Prostate gland (tissue), 2 donors: ENCODE measurements at regions not wholly inside any gene's neighbourhood (a gene's known extent, or its start where the extent isn't known, plus 50 kb on each side); places are given as distances from the start of the nearest gene placed in this dataset.

Source experiments
- DNase-seq: peaks from one replicate; pipeline ENCODE4 v3.0.0-alpha.2; 2019; ENCODE audit warnings: low spot score
- H3K27ac ChIP-seq, 2 donors: fragments of 200-600 bp; sonication (generic); 2 replicates each; pipeline ENCODE4 v1.5.1; 2017 to 2019
- H3K27me3 ChIP-seq: fragments of 200-600 bp; sonication (generic); replicated peaks from 2 replicates; pipeline ENCODE4 v1.5.1; 2019; ENCODE audit not compliant: insufficient read depth
- H3K36me3 ChIP-seq, 2 donors: fragments of 200-600 bp; sonication (generic); 1 replicate in 1 of 2; 2 replicates in 1 of 2; pipeline versions ENCODE4 v1.5.1 to v1.8.1; 2017 to 2019
- H3K4me1 ChIP-seq: fragments of 200-600 bp; sonication (generic); replicated peaks from 2 replicates; pipeline ENCODE4 v1.5.1; 2019
- H3K4me3 ChIP-seq, 2 donors: fragments of 200-600 bp; sonication (generic); 2 replicates each; pipeline ENCODE4 v1.5.1; 2017 to 2019
- H3K9me3 ChIP-seq: fragments of 200-600 bp; sonication (generic); 2 replicates; pipeline ENCODE4 v1.5.1; 2017
- POLR2A ChIP-seq: fragments of 450-650 bp; IDR thresholded peaks from one replicate; pipeline ENCODE4 v1.6.1; 2016; ENCODE audit warnings: antibody characterized with exemption, mild to moderate bottlenecking
- POLR2AphosphoS5 ChIP-seq: sonication (generic); formaldehyde crosslinking; IDR thresholded peaks from one replicate; pipeline ENCODE4 v1.6.1; 2017; ENCODE audit warnings: antibody characterized with exemption
- WGBS: methylation state at CpG from one replicate; pipeline ENCODE4 v1.1.5; 2018; 5-methylcytosine and 5-hydroxymethylcytosine counted together
- intact Hi-C: fragments of 100-400 bp; cut with DNase I; formaldehyde crosslinking; loops from one replicate; pipeline ENCODE4 v1.14.2; 2022
- TF ChIP-seq, protein P1 (sequence below), 4 experiments: fragments of 200-600 bp in 2 of 4; fragments of 450-650 bp in 2 of 4; sonication (generic) in 2 of 4; IDR thresholded peaks; 1 replicate in 3 of 4; 2 replicates in 1 of 4; pipeline ENCODE4 v1.5.1; 2016 to 2019; ENCODE audit warnings: antibody characterized with exemption in 4 of 4, mild to moderate bottlenecking in 2 of 4, moderate library complexity in 2 of 4

DNA sequence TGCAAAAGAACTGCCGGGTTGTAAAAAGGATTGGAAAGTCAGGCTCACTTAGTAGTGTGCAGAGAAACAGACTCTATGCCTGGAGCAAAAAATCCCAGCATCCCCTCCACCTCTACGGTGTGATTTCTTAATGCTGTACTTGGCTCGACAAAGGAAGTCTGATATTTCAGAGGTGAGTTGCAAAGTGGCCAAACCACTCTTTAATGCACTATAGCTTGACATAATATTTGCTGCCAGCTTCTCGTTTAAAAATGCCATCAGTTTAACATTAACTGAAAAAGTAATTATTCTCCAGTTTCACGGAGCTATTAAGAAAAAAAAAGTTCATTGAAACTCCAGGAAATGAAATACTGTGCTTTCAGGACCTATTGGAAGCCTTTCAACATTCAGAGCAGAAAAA lies 448.3 kb upstream of the ZFP42 start:
- peak; percentile 8 for DNase-seq
- no peaks in the 10 kb centered on the region for H3K4me1 ChIP-seq
- no peaks in the 10 kb centered on the region for H3K27me3 ChIP-seq
- H3K36me3 ChIP-seq: no peaks in the 10 kb centered on the region
- intact Hi-C loops: no loop called here
- no peak overlapping the region for H3K4me3 ChIP-seq
- TF ChIP-seq, protein P1, sequence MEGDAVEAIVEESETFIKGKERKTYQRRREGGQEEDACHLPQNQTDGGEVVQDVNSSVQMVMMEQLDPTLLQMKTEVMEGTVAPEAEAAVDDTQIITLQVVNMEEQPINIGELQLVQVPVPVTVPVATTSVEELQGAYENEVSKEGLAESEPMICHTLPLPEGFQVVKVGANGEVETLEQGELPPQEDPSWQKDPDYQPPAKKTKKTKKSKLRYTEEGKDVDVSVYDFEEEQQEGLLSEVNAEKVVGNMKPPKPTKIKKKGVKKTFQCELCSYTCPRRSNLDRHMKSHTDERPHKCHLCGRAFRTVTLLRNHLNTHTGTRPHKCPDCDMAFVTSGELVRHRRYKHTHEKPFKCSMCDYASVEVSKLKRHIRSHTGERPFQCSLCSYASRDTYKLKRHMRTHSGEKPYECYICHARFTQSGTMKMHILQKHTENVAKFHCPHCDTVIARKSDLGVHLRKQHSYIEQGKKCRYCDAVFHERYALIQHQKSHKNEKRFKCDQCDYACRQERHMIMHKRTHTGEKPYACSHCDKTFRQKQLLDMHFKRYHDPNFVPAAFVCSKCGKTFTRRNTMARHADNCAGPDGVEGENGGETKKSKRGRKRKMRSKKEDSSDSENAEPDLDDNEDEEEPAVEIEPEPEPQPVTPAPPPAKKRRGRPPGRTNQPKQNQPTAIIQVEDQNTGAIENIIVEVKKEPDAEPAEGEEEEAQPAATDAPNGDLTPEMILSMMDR (IDR thresholded peaks at IDR 0.05): no peak
- TF ChIP-seq POLR2AphosphoS5 (no peak), POLR2A (no peak)
- H3K27ac ChIP-seq: no peak overlapping the region
- WGBS: 14% methylated on average over 5 of the region's 5 CpGs
- no peaks in the 10 kb centered on the region for H3K9me3 ChIP-seq

- no peaks in the 10 kb centered on the region for H3K36me3 ChIP-seq
- H3K4me3 ChIP-seq: no peak overlapping the region
- no peak for DNase-seq
- WGBS: 83% methylated on average over 5 of the region's 5 CpGs
- intact Hi-C loops: no loop called here
- no peaks in the 10 kb centered on the region for H3K4me1 ChIP-seq
- no peak for TF ChIP-seq POLR2AphosphoS5
- TF ChIP-seq POLR2A: no peak
- TF ChIP-seq, protein P1 (IDR thresholded peaks at IDR 0.05): no peak
- H3K9me3 ChIP-seq: no peaks in the 10 kb centered on the region
- H3K27me3 ChIP-seq: no peaks in the 10 kb centered on the region
- no peak overlapping the region for H3K27ac ChIP-seq
These were observed 445.2 kb upstream of the ZFP42 start for GRCh38 chr4:187550256-187550950.

- WGBS: 82% methylated on average over 4 of the region's 4 CpGs
These were observed 442.8 kb upstream of the ZFP42 start for GRCh38 chr4:187552781-187553180.

GRCh38 chr4:187555174-187555573 lies 440.4 kb upstream of the ZFP42 start:
- Histone ChIP-seq H3K9me3 (no peaks in the 10 kb centered on the region), H3K4me3 (no peak overlapping the region), H3K27ac (no peak overlapping the region), H3K36me3 (no peaks in the 10 kb centered on the region), H3K27me3 (no peaks in the 10 kb centered on the region), H3K4me1 (no peaks in the 10 kb centered on the region)
- TF ChIP-seq POLR2A: no peak
- TF ChIP-seq, protein P1 (IDR thresholded peaks at IDR 0.05): no peak
- TF ChIP-seq POLR2AphosphoS5: no peak
- intact Hi-C loops: no loop called here
- DNase-seq: no peak

More at GRCh38 chr4:187552781-187553180, 442.8 kb upstream of the ZFP42 start:
- H3K4me3 ChIP-seq: no peak overlapping the region
- no peaks in the 10 kb centered on the region for H3K36me3 ChIP-seq
- no peaks in the 10 kb centered on the region for H3K4me1 ChIP-seq
- H3K27ac ChIP-seq: no peak overlapping the region
- H3K9me3 ChIP-seq: no peaks in the 10 kb centered on the region
- TF ChIP-seq POLR2AphosphoS5 (no peak), POLR2A (no peak)
- TF ChIP-seq, protein P1 (IDR thresholded peaks at IDR 0.05): no peak
- DNase-seq: no peak
- intact Hi-C loops: no loop called here
- no peaks in the 10 kb centered on the region for H3K27me3 ChIP-seq

DNA sequence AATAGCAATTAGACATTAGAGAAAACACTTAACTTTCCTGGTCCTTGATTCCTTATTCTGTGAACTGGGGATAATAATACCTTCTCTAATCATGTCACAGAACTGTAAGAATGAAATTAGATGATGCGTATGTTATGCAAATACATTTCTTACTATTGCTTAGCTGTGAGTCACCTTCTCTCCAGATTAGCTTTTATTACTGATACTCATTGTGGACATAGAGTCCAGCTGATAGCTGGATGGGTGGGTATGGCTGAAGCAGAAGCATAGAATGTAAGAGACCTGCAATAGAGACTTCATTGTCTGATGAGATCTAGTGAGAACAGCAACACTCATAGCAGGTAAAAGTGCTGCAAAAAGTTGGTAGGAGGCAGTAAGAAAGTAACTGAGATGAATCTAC lies 437.2 kb upstream of the ZFP42 start:
- no peak for DNase-seq
- H3K9me3 ChIP-seq: no peaks in the 10 kb centered on the region
- H3K4me1 ChIP-seq: no peaks in the 10 kb centered on the region
- intact Hi-C loops: no loop called here
- H3K36me3 ChIP-seq: no peaks in the 10 kb centered on the region
- TF ChIP-seq POLR2AphosphoS5 (no peak), POLR2A (no peak)
- TF ChIP-seq, protein P1 (IDR thresholded peaks at IDR 0.05): no peak
- H3K27ac ChIP-seq: no peak overlapping the region
- no peaks in the 10 kb centered on the region for H3K27me3 ChIP-seq
- H3K4me3 ChIP-seq: no peak overlapping the region
- WGBS: 37% methylated on average over 1 of the region's 1 CpG
